Astrocyte of the cerebellum (primary cell): ENCODE measurements at regions not wholly inside any gene's neighbourhood (a gene's known extent, or its start where the extent isn't known, plus 50 kb on each side); places are given as distances from the start of the nearest gene placed in this dataset.

Source experiments
- DNase-seq: peaks from one replicate; pipeline ENCODE4 v3.0.0-alpha.2; 2011; ENCODE audit warnings: low read depth
- H3K4me3 ChIP-seq: 2 replicates; pipeline ENCODE4 v1.5.1; 2011; ENCODE audit warnings: mild to moderate bottlenecking, low read depth, low read length, moderate library complexity
- in situ Hi-C: cut with HindIII; loops from 2 replicates; pipeline ENCODE4 v1.10.0; 2017; ENCODE audit warnings: low sequenced_read_pairs
- TF ChIP-seq, protein P1 (sequence below): IDR thresholded peaks from 2 replicates; pipeline ENCODE4 v1.5.1; 2012; ENCODE audit warnings: low read length, low read depth, moderate library complexity, mild to moderate bottlenecking; ENCODE audit errors: missing control alignments

DNA sequence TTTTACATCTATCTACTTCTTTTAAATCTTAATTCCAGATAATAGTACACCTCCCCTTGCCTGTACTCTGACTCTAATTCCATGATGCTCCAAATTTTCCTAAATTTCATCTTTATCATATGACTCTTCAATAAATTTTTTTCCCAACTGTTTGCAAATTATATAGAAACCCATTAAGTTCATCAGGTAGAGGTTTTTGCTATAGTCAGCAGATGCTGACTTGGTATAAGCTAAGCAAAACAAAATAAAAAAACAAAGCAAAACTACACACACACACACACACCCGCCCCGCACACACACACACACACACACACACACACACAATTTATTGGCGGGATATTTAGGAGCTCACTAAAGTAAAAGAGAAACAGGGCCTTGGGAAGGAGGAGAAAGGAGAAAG, 1047.8 kb upstream of the FAM98A start:
- TF ChIP-seq, protein P1, sequence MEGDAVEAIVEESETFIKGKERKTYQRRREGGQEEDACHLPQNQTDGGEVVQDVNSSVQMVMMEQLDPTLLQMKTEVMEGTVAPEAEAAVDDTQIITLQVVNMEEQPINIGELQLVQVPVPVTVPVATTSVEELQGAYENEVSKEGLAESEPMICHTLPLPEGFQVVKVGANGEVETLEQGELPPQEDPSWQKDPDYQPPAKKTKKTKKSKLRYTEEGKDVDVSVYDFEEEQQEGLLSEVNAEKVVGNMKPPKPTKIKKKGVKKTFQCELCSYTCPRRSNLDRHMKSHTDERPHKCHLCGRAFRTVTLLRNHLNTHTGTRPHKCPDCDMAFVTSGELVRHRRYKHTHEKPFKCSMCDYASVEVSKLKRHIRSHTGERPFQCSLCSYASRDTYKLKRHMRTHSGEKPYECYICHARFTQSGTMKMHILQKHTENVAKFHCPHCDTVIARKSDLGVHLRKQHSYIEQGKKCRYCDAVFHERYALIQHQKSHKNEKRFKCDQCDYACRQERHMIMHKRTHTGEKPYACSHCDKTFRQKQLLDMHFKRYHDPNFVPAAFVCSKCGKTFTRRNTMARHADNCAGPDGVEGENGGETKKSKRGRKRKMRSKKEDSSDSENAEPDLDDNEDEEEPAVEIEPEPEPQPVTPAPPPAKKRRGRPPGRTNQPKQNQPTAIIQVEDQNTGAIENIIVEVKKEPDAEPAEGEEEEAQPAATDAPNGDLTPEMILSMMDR, result no peak
- DNase-seq, result no peak
- in situ Hi-C loops, result no loop called here

DNA sequence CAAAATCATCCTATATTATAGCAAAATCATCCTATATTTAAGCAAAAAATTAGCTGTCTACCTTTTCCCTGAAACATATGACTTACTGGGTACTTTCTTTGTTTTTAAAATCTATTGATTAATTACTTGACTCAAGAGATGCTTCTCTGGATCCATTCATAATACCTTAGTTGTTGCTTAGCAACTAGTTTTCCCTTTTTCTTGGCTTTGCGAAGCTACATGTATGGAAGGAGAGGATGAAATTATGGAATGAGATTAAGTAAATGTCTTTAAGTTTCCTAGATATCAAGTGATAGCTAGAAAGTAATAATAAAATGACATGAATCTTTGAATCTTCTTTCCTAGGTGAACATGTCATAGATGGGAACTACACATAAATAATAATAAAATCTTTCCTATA, 1033.2 kb upstream of the FAM98A start:
- no peak overlapping the region for H3K4me3 ChIP-seq
- DNase-seq, result no peak
- in situ Hi-C loops, result no loop called here
- TF ChIP-seq, protein P1, result no peak

More for the DNA sequence above, 1047.8 kb upstream of the FAM98A start:
- no peak overlapping the region for H3K4me3 ChIP-seq

DNA sequence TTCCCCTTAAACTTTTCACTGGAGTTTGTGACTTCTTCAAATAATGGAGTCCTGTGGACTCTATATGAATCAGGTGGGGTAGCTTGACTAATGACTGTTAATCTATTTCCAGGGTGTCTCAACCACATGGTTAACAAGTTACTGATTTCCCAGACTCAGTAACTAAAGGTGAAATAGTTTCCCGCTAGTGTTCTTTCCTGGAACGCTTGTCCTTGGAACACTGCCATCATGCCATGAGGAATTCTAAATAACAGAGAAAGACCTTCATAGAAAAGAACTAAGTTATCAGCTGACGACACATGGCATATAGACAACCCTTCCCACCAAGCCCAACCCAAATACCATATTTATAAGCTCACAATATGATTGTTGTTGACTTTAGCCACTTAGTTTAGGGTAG, 1027.9 kb upstream of the FAM98A start:
- H3K4me3 ChIP-seq, result no peak overlapping the region
- DNase-seq, result no peak
- TF ChIP-seq, protein P1, result no peak
- in situ Hi-C loops, result no loop called here

DNA sequence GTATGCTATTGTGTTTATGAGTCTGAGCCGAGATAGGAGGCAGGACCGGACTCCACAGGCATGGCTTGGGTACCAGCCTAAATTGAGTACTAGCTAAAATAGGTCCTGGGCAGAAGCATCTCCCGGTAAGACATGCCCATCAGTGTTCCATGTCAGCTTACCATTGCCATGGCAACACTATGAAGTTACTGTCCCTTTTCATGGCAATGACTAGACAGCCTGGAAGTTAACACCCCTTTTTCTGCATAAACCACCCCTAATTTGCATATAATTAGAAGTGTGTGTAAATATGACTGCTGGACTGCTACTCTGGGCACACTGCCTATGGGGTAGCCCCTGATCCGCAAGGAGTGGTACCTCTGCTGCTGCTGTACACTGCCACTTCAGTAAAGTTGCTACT, 1005.1 kb upstream of the FAM98A start:
- no peak overlapping the region for H3K4me3 ChIP-seq
- TF ChIP-seq, protein P1, result no peak
- DNase-seq, result no peak
- in situ Hi-C loops, result no loop called here

DNA sequence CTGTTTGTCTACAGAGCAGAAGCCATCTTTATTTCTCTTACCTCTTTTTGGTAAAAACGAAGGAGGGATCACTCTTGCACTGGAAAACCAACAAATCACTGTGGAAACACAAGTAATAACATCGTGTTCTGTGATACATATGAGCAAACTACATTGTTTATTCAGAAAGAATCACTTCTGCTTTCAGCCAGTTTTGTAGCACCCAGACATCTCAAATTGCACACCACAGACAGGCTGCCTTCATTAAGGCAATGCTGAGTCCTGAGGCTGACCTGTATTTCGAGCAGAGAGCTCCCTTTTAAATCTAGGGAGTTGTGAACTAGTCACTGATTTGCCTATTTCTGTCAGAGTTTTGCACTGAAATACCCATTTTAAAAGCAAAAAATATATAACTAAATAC, 1003.2 kb upstream of the FAM98A start:
- in situ Hi-C loops, result no loop called here

DNA sequence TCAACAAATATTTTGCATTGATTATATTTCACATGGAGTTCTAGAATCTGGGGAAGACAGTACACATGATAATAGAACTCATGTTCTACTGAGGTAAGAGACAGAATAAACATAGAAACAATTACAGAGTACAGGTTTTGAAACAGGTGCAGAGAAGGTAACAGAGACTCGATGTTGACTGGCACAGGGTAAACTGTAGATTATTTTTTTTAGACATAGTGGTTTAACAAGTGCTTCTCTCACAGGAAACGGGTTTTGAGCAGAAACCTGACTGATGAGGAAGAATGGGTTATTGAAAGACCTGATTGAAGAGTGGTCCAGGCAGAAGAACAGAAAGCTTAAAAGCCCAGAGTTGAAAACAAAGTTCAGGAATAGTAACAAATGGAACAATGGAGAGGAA, 1002.5 kb upstream of the FAM98A start:
- H3K4me3 ChIP-seq, result no peak overlapping the region
- TF ChIP-seq, protein P1, result no peak
- DNase-seq, result no peak
- in situ Hi-C loops, result no loop called here

More for the DNA sequence above, 1003.2 kb upstream of the FAM98A start:
- TF ChIP-seq, protein P1, result no peak
- DNase-seq, result no peak
- H3K4me3 ChIP-seq, result no peak overlapping the region

DNA sequence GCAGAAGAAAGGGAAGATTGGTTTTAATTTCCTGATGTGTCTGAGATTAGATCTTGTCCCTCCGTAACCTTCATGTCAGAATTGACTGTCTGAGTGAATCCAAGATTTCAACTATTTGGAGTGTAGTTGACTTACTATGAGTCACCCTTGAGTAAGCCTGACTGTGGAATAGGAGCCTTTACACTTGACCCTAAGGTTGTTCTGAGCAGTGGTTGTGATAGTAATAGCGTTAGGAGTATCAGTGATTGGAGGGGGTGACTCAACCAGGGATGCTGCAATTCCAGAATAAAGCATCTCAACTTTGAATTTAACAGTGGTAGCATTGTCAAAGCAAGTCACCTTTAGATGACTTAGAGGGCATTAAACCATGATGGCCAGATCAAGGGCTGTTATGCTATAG, 979.5 kb upstream of the FAM98A start:
- in situ Hi-C loops, result no loop called here
- TF ChIP-seq, protein P1, result no peak
- no peak overlapping the region for H3K4me3 ChIP-seq
- no peak for DNase-seq
